SK-N-MC (cell line): ENCODE measurements at regions not wholly inside any gene's neighbourhood (a gene's known extent, or its start where the extent isn't known, plus 50 kb on each side); places are given as distances from the start of the nearest gene placed in this dataset.
"Not testable (repeated sequence)": the region's sequence is repeated elsewhere in the genome, so short reads cannot be mapped to it uniquely, and the experiment has no call there.

Experiments
- EZH2 ChIP-seq: fragments of 200-600 bp; sonication (generic); IDR thresholded peaks from one replicate; pipeline ENCODE4 v1.6.1; 2017; ENCODE audit warnings: antibody characterized with exemption
- FOXP2 ChIP-seq: optimal IDR thresholded peaks from 2 replicates; pipeline ENCODE3; 2011; ENCODE audit warnings: mild to moderate bottlenecking, moderate library complexity; ENCODE audit not compliant: insufficient read depth; ENCODE audit errors: extremely low read length, control extremely low read depth
- POLR2AphosphoS5 ChIP-seq: IDR thresholded peaks from 2 replicates; pipeline ENCODE4 v1.6.1; 2012; ENCODE audit warnings: mild to moderate bottlenecking, low read depth, low read length, borderline replicate concordance

DNA sequence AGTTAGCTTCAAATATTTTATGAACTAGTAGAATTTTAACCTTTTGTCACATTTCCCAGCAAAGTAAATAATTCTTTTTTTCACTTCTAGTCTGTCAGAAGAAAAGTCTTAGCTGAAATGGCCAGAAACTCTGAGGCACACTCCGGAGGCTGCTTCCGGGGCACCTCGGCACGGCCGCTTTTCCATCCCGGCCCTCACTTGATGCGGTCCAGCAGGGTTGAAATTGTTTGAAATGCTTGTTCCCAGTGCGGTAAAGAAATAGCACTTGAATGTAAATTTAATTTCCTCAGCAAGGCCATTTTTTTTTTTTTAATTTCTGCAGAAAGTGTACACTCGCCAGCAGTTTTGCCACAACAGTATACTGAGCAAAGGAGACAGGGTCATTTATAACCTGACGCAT, 154.7 kb upstream of the FAM20C start:
- not testable (repeated sequence) for TF ChIP-seq EZH2, POLR2AphosphoS5, FOXP2
